Panc1 (cell line): ENCODE measurements at regions not wholly inside any gene's neighbourhood (a gene's known extent, or its start where the extent isn't known, plus 50 kb on each side); places are given as distances from the start of the nearest gene placed in this dataset.

Experiments
- CTCF ChIP-seq: fragments of 450-650 bp; IDR thresholded peaks from 2 replicates; pipeline ENCODE4 v1.5.1; 2017; ENCODE audit warnings: mild to moderate bottlenecking
- POLR2AphosphoS5 ChIP-seq: IDR thresholded peaks from 2 replicates; pipeline ENCODE4 v1.6.1; 2012; ENCODE audit warnings: mild to moderate bottlenecking, low read depth, low read length, moderate library complexity
- REST ChIP-seq, 2 experiments: IDR thresholded peaks; 2 replicates each; pipeline ENCODE4 v1.6.1; 2011 to 2012; ENCODE audit warnings: low read depth in 2 of 2, control low read depth in 1 of 2, low read length in 1 of 2, mild to moderate bottlenecking in 1 of 2, moderate library complexity in 1 of 2; ENCODE audit not compliant: insufficient read depth in 1 of 2
- TCF7L2 ChIP-seq: IDR thresholded peaks from 2 replicates; pipeline ENCODE4 v1.6.1; 2011; ENCODE audit warnings: mild to moderate bottlenecking, low read depth, low read length, inconsistent platforms

GRCh38 chr13:90562443-90562842 lies 785.0 kb upstream of the MIR17HG start:
- TF ChIP-seq CTCF (no peak), REST (IDR thresholded peaks at IDR 0.05; ENCODE audit: insufficient read depth in 1 of 2, low read depth in 2 of 2, low read length in 1 of 2) (no peak), POLR2AphosphoS5 (no peak), TCF7L2 (no peak)
